Fibroblast of skin of abdomen (primary cell): ENCODE measurements at regions not wholly inside any gene's neighbourhood (a gene's known extent, or its start where the extent isn't known, plus 50 kb on each side); places are given as distances from the start of the nearest gene placed in this dataset.
A peak's percentile ranks its signal among the peaks of the same experiment; 100 is the strongest.
"Not testable (repeated sequence)": the region's sequence is repeated elsewhere in the genome, so short reads cannot be mapped to it uniquely, and the experiment has no call there.

ENCODE experiments used
- DNase-seq: peaks from one replicate; pipeline ENCODE4 v3.0.0-alpha.2; 2013

GRCh38 chr5:102666164-102666946 is 88.8 kb upstream of the PAM start:
- DNase-seq, result peak; percentile 88

GRCh38 chr5:102668220-102668932 is 86.7 kb upstream of the PAM start:
- DNase-seq, result no peak

GRCh38 chr5:102670224-102670836 is 84.8 kb upstream of the PAM start:
- no peak for DNase-seq

DNA sequence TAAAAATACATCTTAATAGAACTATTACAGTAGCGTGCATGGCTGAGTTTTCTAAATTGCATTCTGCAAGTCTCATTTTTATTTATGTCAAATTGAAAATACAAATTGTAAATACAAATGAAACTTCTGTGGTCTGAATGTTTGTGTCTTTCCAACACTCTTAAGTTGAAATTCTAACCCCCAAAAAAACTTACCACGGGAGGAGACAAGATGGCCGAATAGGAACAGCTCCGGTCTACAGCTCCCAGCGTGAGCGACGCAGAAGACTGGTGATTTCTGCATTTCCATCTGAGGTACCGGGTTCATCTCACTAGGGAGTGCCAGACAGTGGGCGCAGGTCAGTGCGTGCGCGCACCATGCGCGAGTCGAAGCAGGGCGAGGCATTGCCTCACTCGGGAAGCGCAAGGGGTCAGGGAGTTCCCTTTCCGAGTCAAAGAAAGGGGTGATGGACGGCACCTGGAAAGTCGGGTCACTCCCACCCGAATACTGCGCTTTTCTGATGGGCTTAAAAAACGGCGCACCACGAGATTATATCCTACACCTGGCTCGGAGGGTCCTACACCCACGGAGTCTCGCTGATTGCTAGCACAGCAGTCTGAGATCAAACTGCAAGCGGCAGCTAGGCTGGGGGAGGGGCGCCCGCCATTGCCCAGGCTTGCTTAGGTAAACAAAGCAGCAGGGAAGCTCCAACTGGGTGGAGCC is 83.9 kb upstream of the PAM start:
- not testable (repeated sequence) for DNase-seq

DNA sequence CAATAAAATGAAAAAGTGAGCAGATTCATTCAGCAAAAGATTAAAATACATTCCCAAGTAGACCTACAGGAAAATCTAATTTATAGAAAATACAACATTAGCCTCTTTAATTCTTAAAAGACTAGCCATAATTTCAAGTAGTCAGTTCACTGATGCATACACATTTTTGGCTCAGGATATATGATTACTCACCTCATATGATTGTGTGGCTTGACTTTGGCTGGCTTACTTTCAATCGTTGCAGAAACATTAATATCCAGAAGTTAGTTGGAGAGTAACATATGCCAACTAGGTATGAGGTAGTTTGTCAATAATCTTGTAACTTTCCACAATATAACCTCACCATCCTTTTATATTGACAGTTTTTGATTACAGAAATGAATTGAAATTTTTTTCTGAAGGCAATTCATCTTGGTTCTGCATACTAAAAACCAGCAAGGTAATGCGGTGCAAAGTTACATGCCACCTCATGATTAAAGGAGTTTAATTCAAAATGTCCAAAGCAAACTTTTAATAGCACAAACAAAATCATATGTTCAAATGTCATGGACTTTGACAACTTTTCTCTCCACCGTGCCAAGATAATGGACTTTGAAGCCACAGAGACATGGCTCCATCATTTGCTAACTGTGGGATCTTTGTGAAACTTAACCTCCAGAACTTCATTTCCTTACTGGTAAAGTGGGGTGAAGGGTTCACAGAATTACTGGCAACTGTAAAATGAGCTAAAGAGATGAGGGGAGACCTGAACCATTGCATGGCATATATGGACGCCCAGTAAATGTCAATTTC is 76.6 kb upstream of the PAM start:
- DNase-seq, result peak; percentile 83

DNA sequence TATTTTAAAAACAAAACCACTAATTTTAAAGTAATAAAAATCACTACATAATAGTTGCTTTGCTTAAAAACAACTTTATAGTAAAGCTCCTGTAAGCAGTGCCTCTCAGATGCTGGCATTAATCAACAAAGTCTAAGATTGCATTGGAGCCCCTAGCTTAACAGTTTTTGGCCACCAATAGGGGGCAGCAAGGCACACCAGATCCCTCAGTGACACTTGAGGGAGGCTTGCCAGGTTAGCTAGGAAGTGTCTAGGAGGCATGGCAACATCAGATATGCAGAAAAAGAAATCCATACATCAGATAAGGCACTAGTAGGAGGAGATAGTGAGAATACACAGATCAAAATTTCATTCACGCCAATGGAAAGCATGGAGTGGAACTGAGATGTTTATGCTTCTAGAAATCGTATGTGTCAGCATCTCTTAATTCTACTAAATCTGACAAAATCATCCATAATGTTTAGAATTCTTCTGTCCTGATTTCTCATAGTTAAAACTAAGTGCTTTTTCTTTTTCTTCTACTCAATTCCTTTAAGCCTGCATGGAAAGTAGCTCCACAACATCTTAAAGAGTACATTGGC is 73.6 kb upstream of the PAM start:
- DNase-seq, result peak; percentile 76

DNA sequence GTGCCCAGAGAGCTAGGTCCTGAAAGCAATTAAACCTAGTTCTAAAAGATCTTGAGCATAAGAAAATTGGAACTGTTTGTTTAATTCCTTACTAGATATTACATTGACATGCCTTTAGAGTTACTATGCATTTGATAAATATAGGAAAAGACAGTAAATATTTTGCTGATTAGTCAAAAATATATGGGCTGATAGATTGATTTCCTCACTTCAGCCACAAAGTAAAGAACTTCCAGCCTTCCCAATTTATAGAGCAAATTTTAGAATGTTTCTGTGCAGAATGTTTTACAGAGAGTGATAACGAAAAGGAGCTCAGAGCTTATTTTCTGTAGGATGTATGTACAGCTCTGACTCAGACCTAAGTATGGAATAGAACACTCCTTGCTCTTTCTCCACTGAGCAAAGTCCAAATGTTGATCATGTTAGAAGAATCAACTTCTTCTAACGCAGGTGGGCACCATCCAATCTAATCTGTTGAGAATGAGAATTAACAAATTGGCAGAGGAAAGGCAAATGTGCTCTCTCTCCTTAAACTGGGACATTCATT is 72.9 kb upstream of the PAM start:
- DNase-seq, result peak; percentile 57

GRCh38 chr5:102688076-102688475 is 67.0 kb upstream of the PAM start:
- not testable (repeated sequence) for DNase-seq

DNA sequence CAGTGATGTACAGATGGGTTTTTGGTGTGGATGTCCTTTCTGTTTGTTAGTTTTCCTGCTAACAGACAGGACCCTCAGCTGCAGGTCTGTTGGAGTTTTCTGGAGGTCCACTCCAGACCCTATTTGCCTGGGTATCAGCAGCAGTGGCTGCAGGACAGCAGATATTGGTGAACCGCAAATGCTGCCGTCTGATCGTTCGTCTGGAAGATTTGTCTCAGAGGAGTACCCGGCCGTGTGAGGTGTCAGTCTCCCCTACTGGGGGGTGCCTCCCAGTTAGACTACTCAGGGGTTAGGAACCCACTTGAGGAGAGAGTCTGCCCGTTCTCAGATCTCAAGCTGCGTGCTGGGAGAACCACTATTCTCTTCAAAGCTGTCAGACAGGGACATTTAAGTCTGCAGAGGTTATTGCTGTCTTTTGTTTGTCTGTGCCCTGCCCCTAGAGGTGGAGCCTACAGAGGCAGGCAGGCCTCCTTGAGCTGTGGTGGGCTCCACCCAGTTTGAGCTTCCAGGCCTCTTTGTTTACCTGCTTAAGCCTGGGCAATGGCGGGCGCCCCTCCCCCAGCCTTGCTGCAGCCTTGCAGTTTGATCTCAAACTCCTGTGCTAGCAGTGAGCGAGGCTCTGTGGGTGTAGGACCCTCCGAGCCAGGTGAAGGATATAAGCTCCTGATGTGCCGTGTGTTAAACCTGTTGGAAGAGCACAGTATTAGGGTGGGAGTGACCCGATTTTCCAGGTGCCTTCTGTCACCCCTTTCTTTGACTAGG is 66.3 kb upstream of the PAM start:
- DNase-seq, result not testable (repeated sequence)

DNA sequence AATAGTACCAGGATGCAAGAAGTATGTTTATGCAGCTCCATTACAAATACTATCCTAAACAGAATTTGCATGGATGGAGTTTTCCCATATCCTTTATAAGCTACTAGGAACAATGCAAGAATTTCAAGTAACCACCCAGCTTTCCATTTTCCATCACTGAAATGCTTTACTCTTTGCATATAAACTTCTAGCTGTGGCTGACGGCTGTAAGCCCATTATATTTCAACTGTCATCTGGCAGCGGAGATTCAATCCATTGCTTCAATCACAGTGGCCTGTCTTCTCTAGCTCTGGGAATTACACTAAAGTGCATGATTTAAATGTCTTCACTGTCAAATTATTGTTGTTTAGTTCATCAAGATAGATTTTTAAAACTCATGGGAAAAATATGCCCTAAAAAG is 64.2 kb upstream of the PAM start:
- DNase-seq, result no peak

DNA sequence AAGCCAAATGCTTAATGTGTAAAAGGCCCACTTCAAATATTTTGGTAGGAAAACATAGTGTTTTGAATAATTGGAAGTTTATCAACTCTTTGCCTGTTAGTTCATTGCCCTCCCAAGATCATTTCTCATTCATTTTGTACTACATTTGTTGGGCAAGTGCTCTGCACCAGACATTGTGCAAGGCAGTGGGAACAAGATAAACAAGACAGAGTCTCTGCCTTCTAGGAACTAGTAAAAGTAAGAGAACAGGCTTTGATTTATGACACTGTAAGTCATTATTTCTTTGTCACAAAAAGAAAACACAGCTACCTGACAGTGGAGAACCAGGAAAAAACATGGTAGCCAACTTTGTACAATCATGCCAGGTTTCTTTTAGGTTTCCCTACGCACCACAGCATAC is 63.7 kb upstream of the PAM start:
- no peak for DNase-seq

DNA sequence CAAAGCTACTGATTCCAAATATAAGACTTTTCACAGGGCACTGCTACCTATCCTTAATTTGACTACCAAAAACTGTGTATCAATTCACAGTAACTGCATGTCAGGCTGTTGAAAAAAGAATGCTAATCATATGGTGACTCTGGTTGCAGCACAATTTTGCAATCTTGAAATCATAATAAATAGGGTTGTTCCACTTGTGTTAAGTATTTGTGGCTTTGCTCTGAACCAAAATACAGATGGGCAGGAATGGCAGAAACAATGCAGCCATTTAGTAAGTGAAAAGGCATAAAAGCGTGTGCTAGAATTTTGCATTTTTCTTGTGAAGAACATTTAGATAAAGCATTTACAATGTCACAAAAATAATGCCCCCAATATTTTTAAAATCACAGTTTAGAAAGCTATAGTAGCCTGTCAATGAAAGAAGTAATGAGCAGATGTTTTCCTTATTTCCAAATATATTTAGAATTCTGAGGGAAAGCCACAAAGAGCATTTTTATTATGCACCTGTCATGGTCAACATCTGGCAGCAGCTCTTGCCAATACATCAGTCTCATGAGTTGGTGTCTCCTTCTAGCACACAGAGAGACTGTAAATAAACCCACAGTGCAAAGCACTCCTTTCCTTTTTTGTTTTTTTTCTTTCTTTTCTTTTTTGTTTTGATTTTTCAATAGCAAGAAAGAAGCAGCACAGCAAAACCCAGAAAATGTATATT is 54.8 kb upstream of the PAM start:
- no peak for DNase-seq

DNA sequence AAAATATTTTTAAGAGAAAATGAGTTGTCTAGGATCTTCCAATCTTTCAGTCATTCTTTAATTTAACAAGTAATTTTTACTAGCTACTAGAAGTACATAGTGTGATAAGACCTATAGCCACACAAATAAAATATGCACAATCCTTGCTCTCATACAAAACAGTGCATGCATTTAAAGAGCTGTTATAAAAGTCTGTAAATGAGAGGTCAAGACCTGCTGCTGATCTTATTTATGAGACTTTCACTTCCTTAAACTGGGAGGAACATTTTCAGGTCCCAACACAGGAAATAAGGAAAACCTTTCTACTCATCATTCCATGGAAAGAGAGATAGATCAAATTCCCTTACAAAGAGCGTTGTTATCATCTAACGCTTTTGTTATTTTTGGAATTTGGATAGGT is 54.2 kb upstream of the PAM start:
- DNase-seq, result no peak

GRCh38 chr5:102701748-102702147 is 53.4 kb upstream of the PAM start:
- no peak for DNase-seq
